HepG2 (cell line): ENCODE measurements at regions not wholly inside any gene's neighbourhood (a gene's known extent, or its start where the extent isn't known, plus 50 kb on each side); places are given as distances from the start of the nearest gene placed in this dataset.

ENCODE experiments used
- EEA1 ChIP-seq: sonication (generic); formaldehyde crosslinking; IDR thresholded peaks from 2 replicates; pipeline ENCODE4 v1.5.1; 2020; ENCODE audit warnings: mild to moderate bottlenecking, missing genetic modification reagents, borderline replicate concordance
- HDAC2 ChIP-seq: sonication (generic); formaldehyde crosslinking; IDR thresholded peaks from 2 replicates; pipeline ENCODE4 v1.4.0; 2020; ENCODE audit warnings: missing genetic modification reagents
- KDM6A ChIP-seq: IDR thresholded peaks from 2 replicates; pipeline ENCODE4 v1.6.1; 2016; ENCODE audit warnings: low read depth
- TERF1 ChIP-seq: sonication (generic); formaldehyde crosslinking; IDR thresholded peaks from 2 replicates; pipeline ENCODE4 v1.8.0; 2022; ENCODE audit warnings: mild to moderate bottlenecking, missing genetic modification reagents, moderate library complexity
- TMF1 ChIP-seq: sonication (generic); formaldehyde crosslinking; IDR thresholded peaks from 2 replicates; pipeline ENCODE4 v1.8.1; 2022; ENCODE audit warnings: low read depth, missing genetic modification reagents
- ZSCAN20 ChIP-seq: sonication (generic); formaldehyde crosslinking; IDR thresholded peaks from 2 replicates; pipeline ENCODE4 v1.4.0; 2020; ENCODE audit warnings: missing genetic modification reagents, mild to moderate bottlenecking, borderline replicate concordance
- TF ChIP-seq, protein P1 (sequence below): sonication (generic); formaldehyde crosslinking; conservative IDR thresholded peaks from 2 replicates; pipeline ENCODE4 v1.4.0; 2020; ENCODE audit warnings: mild to moderate bottlenecking, missing genetic modification reagents, moderate library complexity
- TF ChIP-seq, protein P2 (sequence below): IDR thresholded peaks from 2 replicates; pipeline ENCODE4 v1.6.1; 2012; ENCODE audit warnings: inconsistent platforms
- TF ChIP-seq, protein P3 (sequence below): sonication (generic); formaldehyde crosslinking; IDR thresholded peaks from 2 replicates; pipeline ENCODE4 v1.5.0; 2020; ENCODE audit warnings: mild to moderate bottlenecking, missing genetic modification reagents, moderate library complexity

DNA sequence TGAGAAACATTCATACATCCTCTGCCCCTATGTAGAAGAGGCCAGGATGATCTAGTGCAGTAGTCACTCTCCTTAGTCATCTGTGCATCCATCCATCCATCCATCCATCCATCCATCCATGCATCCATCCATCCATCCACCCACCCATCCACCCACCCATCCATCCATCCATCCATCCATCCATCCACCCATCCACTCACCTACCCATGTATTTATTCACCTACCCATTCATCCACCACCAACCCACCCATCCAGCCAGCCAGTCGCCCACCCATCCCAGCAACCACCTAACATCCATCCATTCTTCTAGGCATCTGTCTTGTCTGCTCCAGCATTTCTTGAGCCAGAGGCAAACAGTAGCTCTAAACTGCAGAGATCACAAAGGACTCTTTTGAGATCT is 87.1 kb downstream of the MSX2 start:
- TF ChIP-seq, protein P1, sequence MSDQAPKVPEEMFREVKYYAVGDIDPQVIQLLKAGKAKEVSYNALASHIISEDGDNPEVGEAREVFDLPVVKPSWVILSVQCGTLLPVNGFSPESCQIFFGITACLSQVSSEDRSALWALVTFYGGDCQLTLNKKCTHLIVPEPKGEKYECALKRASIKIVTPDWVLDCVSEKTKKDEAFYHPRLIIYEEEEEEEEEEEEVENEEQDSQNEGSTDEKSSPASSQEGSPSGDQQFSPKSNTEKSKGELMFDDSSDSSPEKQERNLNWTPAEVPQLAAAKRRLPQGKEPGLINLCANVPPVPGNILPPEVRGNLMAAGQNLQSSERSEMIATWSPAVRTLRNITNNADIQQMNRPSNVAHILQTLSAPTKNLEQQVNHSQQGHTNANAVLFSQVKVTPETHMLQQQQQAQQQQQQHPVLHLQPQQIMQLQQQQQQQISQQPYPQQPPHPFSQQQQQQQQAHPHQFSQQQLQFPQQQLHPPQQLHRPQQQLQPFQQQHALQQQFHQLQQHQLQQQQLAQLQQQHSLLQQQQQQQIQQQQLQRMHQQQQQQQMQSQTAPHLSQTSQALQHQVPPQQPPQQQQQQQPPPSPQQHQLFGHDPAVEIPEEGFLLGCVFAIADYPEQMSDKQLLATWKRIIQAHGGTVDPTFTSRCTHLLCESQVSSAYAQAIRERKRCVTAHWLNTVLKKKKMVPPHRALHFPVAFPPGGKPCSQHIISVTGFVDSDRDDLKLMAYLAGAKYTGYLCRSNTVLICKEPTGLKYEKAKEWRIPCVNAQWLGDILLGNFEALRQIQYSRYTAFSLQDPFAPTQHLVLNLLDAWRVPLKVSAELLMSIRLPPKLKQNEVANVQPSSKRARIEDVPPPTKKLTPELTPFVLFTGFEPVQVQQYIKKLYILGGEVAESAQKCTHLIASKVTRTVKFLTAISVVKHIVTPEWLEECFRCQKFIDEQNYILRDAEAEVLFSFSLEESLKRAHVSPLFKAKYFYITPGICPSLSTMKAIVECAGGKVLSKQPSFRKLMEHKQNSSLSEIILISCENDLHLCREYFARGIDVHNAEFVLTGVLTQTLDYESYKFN (CRISPR knock-in tag): no peak
- TF ChIP-seq HDAC2 (CRISPR knock-in tag) (no peak), ZSCAN20 (CRISPR knock-in tag) (no peak), KDM6A (no peak), TERF1 (no peak), EEA1 (CRISPR knock-in tag) (no peak), TMF1 (CRISPR knock-in tag) (no peak)
- TF ChIP-seq, protein P2, sequence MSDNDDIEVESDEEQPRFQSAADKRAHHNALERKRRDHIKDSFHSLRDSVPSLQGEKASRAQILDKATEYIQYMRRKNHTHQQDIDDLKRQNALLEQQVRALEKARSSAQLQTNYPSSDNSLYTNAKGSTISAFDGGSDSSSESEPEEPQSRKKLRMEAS: no peak
- TF ChIP-seq, protein P3, sequence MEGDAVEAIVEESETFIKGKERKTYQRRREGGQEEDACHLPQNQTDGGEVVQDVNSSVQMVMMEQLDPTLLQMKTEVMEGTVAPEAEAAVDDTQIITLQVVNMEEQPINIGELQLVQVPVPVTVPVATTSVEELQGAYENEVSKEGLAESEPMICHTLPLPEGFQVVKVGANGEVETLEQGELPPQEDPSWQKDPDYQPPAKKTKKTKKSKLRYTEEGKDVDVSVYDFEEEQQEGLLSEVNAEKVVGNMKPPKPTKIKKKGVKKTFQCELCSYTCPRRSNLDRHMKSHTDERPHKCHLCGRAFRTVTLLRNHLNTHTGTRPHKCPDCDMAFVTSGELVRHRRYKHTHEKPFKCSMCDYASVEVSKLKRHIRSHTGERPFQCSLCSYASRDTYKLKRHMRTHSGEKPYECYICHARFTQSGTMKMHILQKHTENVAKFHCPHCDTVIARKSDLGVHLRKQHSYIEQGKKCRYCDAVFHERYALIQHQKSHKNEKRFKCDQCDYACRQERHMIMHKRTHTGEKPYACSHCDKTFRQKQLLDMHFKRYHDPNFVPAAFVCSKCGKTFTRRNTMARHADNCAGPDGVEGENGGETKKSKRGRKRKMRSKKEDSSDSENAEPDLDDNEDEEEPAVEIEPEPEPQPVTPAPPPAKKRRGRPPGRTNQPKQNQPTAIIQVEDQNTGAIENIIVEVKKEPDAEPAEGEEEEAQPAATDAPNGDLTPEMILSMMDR (CRISPR knock-in tag): no peak
